Middle frontal gyrus (tissue), 1 donor: ENCODE measurements at regions not wholly inside any gene's neighbourhood (a gene's known extent, or its start where the extent isn't known, plus 50 kb on each side); places are given as distances from the start of the nearest gene placed in this dataset.

Experiments
- DNase-seq: peaks from one replicate; pipeline ENCODE4 v3.0.0-alpha.2; 2015; ENCODE audit warnings: low spot score; ENCODE audit errors: extremely low spot score

GRCh38 chr9:81741103-81741502 is 51.8 kb upstream of the TLE1 start:
- DNase-seq, result no peak

GRCh38 chr9:81748091-81748490 is 58.7 kb upstream of the TLE1 start:
- DNase-seq, result no peak

GRCh38 chr9:81753436-81753835 is 64.1 kb upstream of the TLE1 start:
- DNase-seq, result no peak

GRCh38 chr9:81754245-81754644 is 64.9 kb upstream of the TLE1 start:
- DNase-seq, result no peak

GRCh38 chr9:81755721-81756120 is 66.4 kb upstream of the TLE1 start:
- DNase-seq, result no peak

GRCh38 chr9:81756561-81756960 is 67.2 kb upstream of the TLE1 start:
- DNase-seq, result no peak

GRCh38 chr9:81758123-81758797 is 68.9 kb upstream of the TLE1 start:
- no peak for DNase-seq

GRCh38 chr9:81759680-81760215 is 70.4 kb upstream of the TLE1 start:
- no peak for DNase-seq

GRCh38 chr9:81767921-81768320 is 78.6 kb upstream of the TLE1 start:
- no peak for DNase-seq

- no peak for DNase-seq
Observed at GRCh38 chr9:81771571-81771970, 82.2 kb upstream of the TLE1 start.

GRCh38 chr9:81772144-81772543 is 82.8 kb upstream of the TLE1 start:
- DNase-seq, result no peak

GRCh38 chr9:81776390-81776789 is 87.0 kb upstream of the TLE1 start:
- no peak for DNase-seq

GRCh38 chr9:81776834-81777233 is 87.5 kb upstream of the TLE1 start:
- DNase-seq, result no peak

- peak; percentile 27 for DNase-seq
Observed at GRCh38 chr9:81777482-81777881, 88.1 kb upstream of the TLE1 start.

GRCh38 chr9:81782313-81782995 is 93.1 kb upstream of the TLE1 start:
- DNase-seq, result no peak

GRCh38 chr9:81787747-81788632 is 98.6 kb upstream of the TLE1 start:
- no peak for DNase-seq

- no peak for DNase-seq
Observed at GRCh38 chr9:81789721-81790120, 100.4 kb upstream of the TLE1 start.

GRCh38 chr9:81790166-81790565 is 100.8 kb upstream of the TLE1 start:
- DNase-seq, result no peak

GRCh38 chr9:81791076-81791475 is 101.7 kb upstream of the TLE1 start:
- no peak for DNase-seq

GRCh38 chr9:81798606-81799005 is 109.3 kb upstream of the TLE1 start:
- no peak for DNase-seq

- DNase-seq, result no peak
Observed at GRCh38 chr9:81801190-81801589, 111.8 kb upstream of the TLE1 start.

GRCh38 chr9:81804306-81804705 is 115.0 kb upstream of the TLE1 start:
- DNase-seq, result no peak
